Heart right ventricle (tissue), 16 donors: ENCODE measurements at regions not wholly inside any gene's neighbourhood (a gene's known extent, or its start where the extent isn't known, plus 50 kb on each side); places are given as distances from the start of the nearest gene placed in this dataset.
"Not testable (repeated sequence)": the region's sequence is repeated elsewhere in the genome, so short reads cannot be mapped to it uniquely, and the experiment has no call there.

Experiments
- ATAC-seq, 8 donors: fragments of 200-7000 bp; cut with Tn5 transposase; one replicate each; pipeline ENCODE4 v1.9.1; 2020; ENCODE audit warnings: mild to moderate bottlenecking in 8 of 8, moderate library complexity in 8 of 8, moderate number of reproducible peaks in 1 of 8
- DNase-seq, 2 donors: peaks; one replicate each; pipeline ENCODE4 v3.0.0-alpha.2; 2020
- H3K27ac ChIP-seq, 10 donors: fragments of 200-600 bp; sonication (generic) in 2 of 10; one replicate each; pipeline versions ENCODE4 v1.5.0 to v1.8.0; 2020 to 2022; ENCODE audit warnings: mild to moderate bottlenecking in 3 of 10
- H3K27me3 ChIP-seq, 7 donors: fragments of 200-600 bp; one replicate each; pipeline ENCODE4 v1.8.0; 2021 to 2022; ENCODE audit warnings: mild to moderate bottlenecking in 2 of 7
- H3K36me3 ChIP-seq, 9 donors: fragments of 200-600 bp; sonication (generic) in 1 of 9; one replicate each; pipeline versions ENCODE4 v1.5.0 to v1.8.0; 2020 to 2022; ENCODE audit warnings: mild to moderate bottlenecking in 2 of 9
- H3K4me1 ChIP-seq, 9 donors: fragments of 200-600 bp; sonication (generic) in 1 of 9; one replicate each; pipeline versions ENCODE4 v1.5.0 to v1.8.0; 2020 to 2022; ENCODE audit warnings: mild to moderate bottlenecking in 4 of 9
- H3K4me3 ChIP-seq, 10 donors: fragments of 200-600 bp; sonication (generic) in 2 of 10; one replicate each; pipeline versions ENCODE4 v1.5.0 to v1.8.0; 2020 to 2022; ENCODE audit warnings: mild to moderate bottlenecking in 7 of 10, moderate library complexity in 2 of 10
- H3K9me3 ChIP-seq, 11 donors: fragments of 200-600 bp in 10 of 11; sonication (generic) in 2 of 11; one replicate each; pipeline versions ENCODE4 v1.5.0 to v1.8.0; 2013 to 2022; ENCODE audit warnings: mild to moderate bottlenecking in 2 of 11, control low read depth in 1 of 11, moderate library complexity in 1 of 11
- CTCF ChIP-seq, 9 donors: fragments of 200-600 bp; sonication (generic) in 2 of 9; IDR thresholded peaks; one replicate each; pipeline versions ENCODE4 v1.5.0 to v1.8.0; 2021 to 2022; ENCODE audit warnings: antibody characterized with exemption in 9 of 9, mild to moderate bottlenecking in 5 of 9, moderate library complexity in 1 of 9
- WGBS, 2 donors: extraction: QIAGEN DNeasy Blood & Tissue Kit; methylation state at CpG; one replicate each; pipeline ENCODE4 v1.1.7; 2013; ENCODE audit warnings: inconsistent platforms in 1 of 2; 5-methylcytosine and 5-hydroxymethylcytosine counted together
- intact Hi-C, 10 donors: fragments of 100-400 bp; cut with DNase I; formaldehyde crosslinking; loops; one replicate each; pipeline versions ENCODE4 v1.11.1 to v1.14.2; 2022
- donor health status: Arrhythmogenic right ventricular cardiomyopathy.
- donor health status: ischemic (EF 13 %, LVEDD 7.1; RV severe dilation, severe dysfunction).
- donor health status: healthy with polysubstance abuse.
- donor health status: DM: no; HTN: yes; CAD: no.
- donor health status: DM: no; HTN: no; CAD: no.
- donor health status: ischemic (EF 25% LVEDD 6.9; RV normal size, moderate dysfunction).
- donor health status: ischemic (EF 25% LVEDD 5.7; RV mildly dilated, moderate dysfunction).
- donor health status: healthy.
- donor health status: DM: yes; HTN: yes; CAD: no.
- donor health status: Ischemic cardiomyopathy.
- donor health status: ischemic (EF 35%, LVEDD 5.7; RV mildly dilated, moderate dysfunction).
- donor health status: nonischemic (EF 11% LVEDD 7.7; RV severe dilation, severe dysfunction).
- donor health status: DM: yes; HTN: yes; CAD: no.
- donor health status: PGD.
- donor health status: ischemic (EF 29% LVEDD 5.4; RV normal size, mild dysfunction).
- donor health status: nonischemic (EF 23%, LVEDD 6.1; RV moderate dilation, normal function).

- Histone ChIP-seq H3K4me1 (no peaks in the 10 kb centered on the region), H3K27ac (no peak overlapping the region), H3K27me3 (peaks cover 0 to 4% (median 0%) of the 10 kb centered on the region in 7 donors), H3K9me3 (no peaks in the 10 kb centered on the region), H3K36me3 (no peaks in the 10 kb centered on the region), H3K4me3 (no peak overlapping the region)
- TF ChIP-seq CTCF (IDR thresholded peaks at IDR 0.05): no peak
- DNase-seq (no peak), ATAC-seq (no peak)
- 86 to 87% methylated on average over 8 of the region's 8 CpGs for WGBS, 2 donors
- intact Hi-C loops: loop anchor here in 1 of 10 donors (10.0 kb wide), 1 partner anchor 83 kb away; no protein-coding TSS in a partner anchor
Measured at GRCh38 chr18:75691483-75691882, 264.0 kb upstream of the SMIM21 start.

- ATAC-seq, DNase-seq, H3K4me3 ChIP-seq, H3K27ac ChIP-seq, H3K36me3 ChIP-seq, H3K9me3 ChIP-seq, H3K4me1 ChIP-seq, H3K27me3 ChIP-seq: not testable (repeated sequence)
- intact Hi-C loops: loop anchor here in 1 of 10 donors (10.0 kb wide), 1 partner anchor 85 kb away; no protein-coding TSS in a partner anchor
- 96 to 97% methylated on average over 3 of the region's 3 CpGs for WGBS, 2 donors
Measured at GRCh38 chr18:75690283-75690682, 262.8 kb upstream of the SMIM21 start.

- no peaks in the 10 kb centered on the region for H3K4me1 ChIP-seq
- 74 to 78% methylated on average over 2 of the region's 2 CpGs for WGBS, 2 donors
- peaks cover 0 to 10% (median 0%) of the 10 kb centered on the region in 7 donors for H3K27me3 ChIP-seq
- H3K4me3 ChIP-seq: no peak overlapping the region
- H3K36me3 ChIP-seq: no peaks in the 10 kb centered on the region
- no peak for TF ChIP-seq CTCF (IDR thresholded peaks at IDR 0.05)
- DNase-seq (no peak), ATAC-seq (no peak)
- no peak overlapping the region for H3K27ac ChIP-seq
- no peaks in the 10 kb centered on the region for H3K9me3 ChIP-seq
- intact Hi-C loops: no loop called here
Measured at GRCh38 chr18:75687626-75688025, 260.1 kb upstream of the SMIM21 start.

GRCh38 chr18:75683426-75683825 is 255.9 kb upstream of the SMIM21 start:
- intact Hi-C loops: no loop called here
- ATAC-seq: no peak
- DNase-seq: no peak
- Histone ChIP-seq H3K27me3 (peaks cover 0 to 10% (median 0%) of the 10 kb centered on the region in 7 donors), H3K9me3 (no peaks in the 10 kb centered on the region), H3K27ac (no peak overlapping the region), H3K4me3 (no peak overlapping the region), H3K4me1 (peaks cover 0 to 10% (median 0%) of the 10 kb centered on the region in 9 donors), H3K36me3 (no peaks in the 10 kb centered on the region)
- no peak for TF ChIP-seq CTCF (IDR thresholded peaks at IDR 0.05)
- 95 to 96% methylated on average over 8 of the region's 8 CpGs for WGBS, 2 donors

- no peak for TF ChIP-seq CTCF (IDR thresholded peaks at IDR 0.05)
- Histone ChIP-seq H3K4me3 (no peak overlapping the region), H3K36me3 (no peaks in the 10 kb centered on the region), H3K27ac (no peak overlapping the region), H3K4me1 (peaks cover 0 to 10% (median 0%) of the 10 kb centered on the region in 9 donors), H3K27me3 (peaks cover 0 to 9% (median 0%) of the 10 kb centered on the region in 7 donors), H3K9me3 (no peaks in the 10 kb centered on the region)
- ATAC-seq: no peak
- 84 to 90% methylated on average over 7 of the region's 7 CpGs for WGBS, 2 donors
- no peak for DNase-seq
- intact Hi-C loops: no loop called here
Measured at GRCh38 chr18:75681538-75682115, 254.1 kb upstream of the SMIM21 start.
